AG10803 (cell line): ENCODE measurements at regions not wholly inside any gene's neighbourhood (a gene's known extent, or its start where the extent isn't known, plus 50 kb on each side); places are given as distances from the start of the nearest gene placed in this dataset.
"Not testable (repeated sequence)": the region's sequence is repeated elsewhere in the genome, so short reads cannot be mapped to it uniquely, and the experiment has no call there.

ENCODE experiments used
- DNase-seq: peaks from one replicate; pipeline ENCODE4 v3.0.0; 2010; ENCODE audit warnings: low read depth
- H3K4me3 ChIP-seq: 2 replicates; pipeline ENCODE4 v1.5.1; 2011; ENCODE audit warnings: mild to moderate bottlenecking, low read length, control low read depth
- TF ChIP-seq, protein P1 (sequence below): conservative IDR thresholded peaks from 2 replicates; pipeline ENCODE4 v1.5.1; 2011; ENCODE audit warnings: mild to moderate bottlenecking, low read length, control low read depth, inconsistent platforms

DNA sequence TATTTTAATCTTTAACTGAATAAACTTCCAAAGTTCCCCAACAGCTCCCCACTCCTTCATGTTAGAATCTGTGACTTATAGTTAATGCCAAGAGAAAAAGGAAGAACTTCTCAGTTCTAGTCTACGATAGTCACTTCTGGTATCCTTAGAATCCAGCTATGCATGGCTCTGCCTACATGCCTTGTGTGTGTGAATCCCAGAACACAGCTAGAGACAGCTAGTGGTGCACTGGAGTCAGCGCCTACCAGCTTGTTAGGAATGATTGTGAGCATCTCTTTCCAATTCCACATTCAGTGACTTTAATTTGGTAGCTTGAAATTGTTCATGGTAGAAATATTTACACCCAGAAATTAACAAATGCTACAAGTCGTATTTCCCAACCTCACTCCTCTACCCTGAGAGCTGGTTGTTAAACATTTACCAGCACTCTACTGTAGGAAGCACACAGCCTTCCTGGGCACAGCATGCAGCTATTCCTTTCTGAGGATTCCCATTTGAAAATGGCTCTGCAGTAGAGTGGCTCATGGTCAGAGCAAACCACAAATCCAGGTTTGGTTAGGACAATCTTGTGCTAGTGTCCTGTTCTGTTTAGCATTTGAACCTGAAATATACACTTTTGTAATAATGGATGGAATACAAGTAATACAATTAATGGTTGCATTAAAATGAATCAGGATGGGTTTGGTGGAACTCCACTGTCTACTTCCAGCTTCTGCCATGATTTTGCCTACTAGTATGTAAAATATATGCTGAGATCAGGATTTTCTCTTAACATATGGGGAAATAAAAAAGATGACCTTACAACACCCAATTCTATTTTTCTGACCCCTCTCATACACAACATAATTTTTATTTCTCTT, 371.0 kb upstream of the GBE1 start:
- H3K4me3 ChIP-seq: no peak overlapping the region
- TF ChIP-seq, protein P1, sequence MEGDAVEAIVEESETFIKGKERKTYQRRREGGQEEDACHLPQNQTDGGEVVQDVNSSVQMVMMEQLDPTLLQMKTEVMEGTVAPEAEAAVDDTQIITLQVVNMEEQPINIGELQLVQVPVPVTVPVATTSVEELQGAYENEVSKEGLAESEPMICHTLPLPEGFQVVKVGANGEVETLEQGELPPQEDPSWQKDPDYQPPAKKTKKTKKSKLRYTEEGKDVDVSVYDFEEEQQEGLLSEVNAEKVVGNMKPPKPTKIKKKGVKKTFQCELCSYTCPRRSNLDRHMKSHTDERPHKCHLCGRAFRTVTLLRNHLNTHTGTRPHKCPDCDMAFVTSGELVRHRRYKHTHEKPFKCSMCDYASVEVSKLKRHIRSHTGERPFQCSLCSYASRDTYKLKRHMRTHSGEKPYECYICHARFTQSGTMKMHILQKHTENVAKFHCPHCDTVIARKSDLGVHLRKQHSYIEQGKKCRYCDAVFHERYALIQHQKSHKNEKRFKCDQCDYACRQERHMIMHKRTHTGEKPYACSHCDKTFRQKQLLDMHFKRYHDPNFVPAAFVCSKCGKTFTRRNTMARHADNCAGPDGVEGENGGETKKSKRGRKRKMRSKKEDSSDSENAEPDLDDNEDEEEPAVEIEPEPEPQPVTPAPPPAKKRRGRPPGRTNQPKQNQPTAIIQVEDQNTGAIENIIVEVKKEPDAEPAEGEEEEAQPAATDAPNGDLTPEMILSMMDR: no peak
- no peak for DNase-seq

- no peak overlapping the region for H3K4me3 ChIP-seq
- TF ChIP-seq, protein P1: no peak
- no peak for DNase-seq
Observed at GRCh38 chr3:82130046-82130445, 368.6 kb upstream of the GBE1 start.

- TF ChIP-seq, protein P1: no peak
- H3K4me3 ChIP-seq: no peak overlapping the region
- no peak for DNase-seq
Observed at GRCh38 chr3:82129221-82129801, 367.9 kb upstream of the GBE1 start.

GRCh38 chr3:82128271-82128670, 366.8 kb upstream of the GBE1 start:
- no peak overlapping the region for H3K4me3 ChIP-seq
- TF ChIP-seq, protein P1: no peak
- peak; percentile 6 for DNase-seq

DNA sequence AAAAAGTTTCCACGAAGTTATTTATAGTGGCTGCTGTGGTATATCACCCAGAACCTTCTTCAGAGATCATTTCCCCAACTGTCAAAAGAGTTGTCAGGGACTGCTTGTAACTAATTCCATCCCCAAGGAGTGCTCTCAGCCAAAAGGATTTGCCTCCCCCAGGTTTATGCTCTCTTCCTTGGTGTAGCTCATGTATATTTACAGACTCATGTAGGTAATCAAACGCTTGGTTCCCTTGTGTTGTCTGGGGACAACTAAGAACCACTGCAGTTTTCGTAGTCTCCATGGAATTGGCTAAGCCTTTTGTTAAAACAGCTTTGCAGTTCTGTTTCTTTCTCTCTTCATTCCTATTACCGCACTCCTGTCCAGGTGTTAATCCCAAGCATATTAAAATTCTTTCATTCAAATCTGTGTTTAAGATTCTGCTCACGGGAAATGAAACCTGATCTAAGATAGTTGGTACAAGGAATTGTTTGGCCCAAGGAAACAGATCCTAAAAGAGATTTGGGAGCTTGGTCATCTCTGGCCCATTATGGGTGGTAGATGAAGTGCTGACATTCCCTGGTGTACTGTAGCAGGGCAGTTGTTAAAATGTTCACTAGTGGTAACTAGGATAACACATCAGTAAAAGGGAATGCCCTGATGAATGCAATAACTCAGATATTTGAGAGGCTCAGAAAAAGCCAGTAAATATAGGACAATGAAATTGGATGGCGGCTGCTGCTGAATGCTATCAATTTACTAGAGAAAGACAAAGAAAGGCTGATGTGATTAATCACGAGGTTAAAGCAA, 361.3 kb upstream of the GBE1 start:
- TF ChIP-seq, protein P1: no peak
- H3K4me3 ChIP-seq: no peak overlapping the region
- DNase-seq: no peak

DNA sequence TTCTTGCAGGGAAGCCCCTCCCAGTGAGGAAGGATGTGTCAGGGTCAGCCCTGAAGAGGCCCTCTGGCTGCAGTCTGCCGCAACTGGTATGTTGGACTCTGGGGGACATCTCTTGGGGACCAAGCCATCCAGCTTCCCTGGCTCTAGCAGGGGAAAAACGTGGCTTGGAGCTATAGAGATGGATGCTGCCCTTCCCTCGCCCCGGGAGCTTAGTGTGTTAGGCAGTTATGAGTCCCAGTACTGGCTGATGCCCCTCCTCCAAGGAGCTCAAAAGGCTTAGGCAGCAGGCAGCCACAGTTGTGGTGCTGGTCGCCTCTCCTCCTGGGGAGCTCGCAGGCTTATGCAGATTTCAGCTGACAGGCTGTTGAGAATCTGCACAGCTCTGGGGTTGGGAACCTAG, 353.1 kb upstream of the GBE1 start:
- DNase-seq: no peak
- no peak overlapping the region for H3K4me3 ChIP-seq
- TF ChIP-seq, protein P1: no peak

DNA sequence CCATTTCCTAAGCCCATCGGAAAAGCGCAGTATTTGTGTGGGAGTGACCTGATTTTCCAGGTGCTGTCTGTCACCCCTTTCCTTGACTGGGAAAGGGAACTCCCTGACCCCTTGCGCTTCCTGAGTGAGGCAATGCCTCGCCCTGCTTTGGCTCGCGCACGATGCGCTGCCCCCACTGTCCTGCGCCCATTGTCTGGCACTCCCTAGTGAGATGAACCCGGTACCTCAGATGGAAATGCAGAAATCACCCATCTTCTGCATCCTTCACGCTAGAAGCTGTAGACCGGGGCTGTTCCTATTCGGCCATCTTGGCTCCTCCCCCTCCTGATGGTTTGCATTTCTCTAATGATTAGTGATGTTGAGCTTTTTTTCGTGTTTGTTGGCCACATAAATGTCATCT, 349.3 kb upstream of the GBE1 start:
- H3K4me3 ChIP-seq, DNase-seq: not testable (repeated sequence)
